OCI-LY1 (cell line): ENCODE measurements at regions not wholly inside any gene's neighbourhood (a gene's known extent, or its start where the extent isn't known, plus 50 kb on each side); places are given as distances from the start of the nearest gene placed in this dataset.

Experiments
- H2AFZ ChIP-seq: fragments of 200-600 bp; sonication (generic), shearing (Covaris generic); 2 replicates; pipeline ENCODE4 v1.6.0; 2014; ENCODE audit warnings: antibody characterized with exemption, mild to moderate bottlenecking, low read length
- H3F3A ChIP-seq: fragments of 200-600 bp; sonication (generic), shearing (Covaris generic); 2 replicates; pipeline ENCODE4 v1.6.0; 2014; ENCODE audit warnings: mild to moderate bottlenecking, antibody characterized with exemption, low read length, moderate library complexity; ENCODE audit not compliant: insufficient read depth
- H3K27ac ChIP-seq: fragments of 200-600 bp; sonication (generic); 2 replicates; pipeline ENCODE4 v1.5.1; 2014; ENCODE audit warnings: low read length, mixed run types, mild to moderate bottlenecking, low read depth; ENCODE audit not compliant: poor library complexity, severe bottlenecking
- H3K27me3 ChIP-seq: fragments of 200-600 bp; sonication (generic); 2 replicates; pipeline ENCODE4 v1.6.0; 2014; ENCODE audit warnings: antibody characterized with exemption, mild to moderate bottlenecking, low read length, moderate library complexity; ENCODE audit not compliant: insufficient read depth
- H3K36me3 ChIP-seq: fragments of 200-600 bp; sonication (generic); 2 replicates; pipeline ENCODE4 v1.6.1; 2014; ENCODE audit warnings: mild to moderate bottlenecking, antibody characterized with exemption, low read length, moderate library complexity, mixed read lengths; ENCODE audit not compliant: insufficient read depth
- H3K4me1 ChIP-seq: fragments of 200-600 bp; sonication (generic); 2 replicates; pipeline ENCODE4 v1.5.1; 2014; ENCODE audit warnings: mild to moderate bottlenecking, low read length, moderate library complexity; ENCODE audit not compliant: insufficient read depth, severe bottlenecking
- H3K4me2 ChIP-seq: fragments of 200-600 bp; sonication (generic), shearing (Covaris generic); 2 replicates; pipeline ENCODE4 v1.6.1; 2014; ENCODE audit warnings: low read length
- H3K4me3 ChIP-seq: fragments of 200-600 bp; sonication (generic); 2 replicates; pipeline ENCODE4 v1.5.1; 2014; ENCODE audit warnings: low read length, low read depth, mild to moderate bottlenecking, mixed read lengths; ENCODE audit not compliant: poor library complexity, severe bottlenecking
- H3K79me2 ChIP-seq: fragments of 200-600 bp; shearing (Covaris generic); 2 replicates; pipeline ENCODE4 v1.6.1; 2016; ENCODE audit warnings: mixed run types, low read length, mixed read lengths; ENCODE audit not compliant: insufficient read depth
- H3K9ac ChIP-seq: fragments of 200-600 bp; sonication (generic), shearing (Covaris generic); 2 replicates; pipeline ENCODE4 v1.6.1; 2014; ENCODE audit warnings: mild to moderate bottlenecking, low read length, mixed read lengths
- H3K9me2 ChIP-seq: fragments of 200-600 bp; sonication (generic), shearing (Covaris generic); 2 replicates; pipeline ENCODE4 v1.6.1; 2014; ENCODE audit warnings: low read depth, mild to moderate bottlenecking, low read length, mixed read lengths
- H3K9me3 ChIP-seq: fragments of 200-600 bp; shearing (Covaris generic); 2 replicates; pipeline ENCODE4 v1.6.1; 2014; ENCODE audit warnings: low read length, mixed read lengths
- H4K20me1 ChIP-seq: fragments of 200-600 bp; sonication (generic), shearing (Covaris generic); 2 replicates; pipeline ENCODE4 v1.6.0; 2016; ENCODE audit warnings: mild to moderate bottlenecking, low read length; ENCODE audit not compliant: insufficient read depth
- EZH2 ChIP-seq: fragments of 200-600 bp; sonication (generic), shearing (Covaris generic); IDR thresholded peaks from 2 replicates; pipeline ENCODE4 v1.8.0; 2017; ENCODE audit warnings: borderline replicate concordance, mixed run types, mild to moderate bottlenecking, antibody characterized with exemption, low read length, moderate library complexity, mixed read lengths
- TF ChIP-seq, protein P1 (sequence below): fragments of 200-600 bp; sonication (generic), shearing (Covaris generic); IDR thresholded peaks from 2 replicates; pipeline ENCODE4 v1.5.1; 2017; ENCODE audit warnings: mild to moderate bottlenecking, antibody characterized with exemption, low read length, moderate library complexity, mixed read lengths

DNA sequence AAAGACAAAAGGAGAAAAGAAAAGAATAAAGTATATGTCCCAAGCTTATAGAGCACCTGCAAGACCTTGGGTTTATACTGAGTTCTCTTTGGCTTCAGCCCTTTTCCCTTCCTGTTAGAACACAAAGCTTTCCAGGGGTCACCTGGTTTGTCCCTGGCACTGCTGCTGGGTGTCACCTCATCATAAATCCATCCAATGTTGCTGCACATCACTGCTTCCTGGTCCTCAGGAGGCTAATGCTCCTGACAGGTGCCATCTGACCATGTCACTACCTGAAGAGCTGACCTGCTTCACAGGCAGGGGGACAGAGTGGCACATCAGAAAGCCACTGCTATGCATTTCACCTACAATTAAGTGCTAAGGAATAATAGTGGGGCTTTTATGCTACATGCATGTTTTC, 164.6 kb upstream of the ELAC2 start:
- Histone ChIP-seq H3K9me3 (no peaks in the 10 kb centered on the region), H3K4me1 (no peaks in the 10 kb centered on the region), H3K36me3 (no peaks in the 10 kb centered on the region), H3K4me2 (no peak overlapping the region), H3K9me2 (no peaks in the 10 kb centered on the region), H3K9ac (no peak overlapping the region), H3K27ac (no peak overlapping the region), H3K79me2 (no peaks in the 10 kb centered on the region), H4K20me1 (no peaks in the 10 kb centered on the region), H3K27me3 (no peaks in the 10 kb centered on the region), H3K4me3 (no peak overlapping the region), H3F3A (no peaks in the 10 kb centered on the region), H2AFZ (no peak overlapping the region)
- TF ChIP-seq, protein P1, sequence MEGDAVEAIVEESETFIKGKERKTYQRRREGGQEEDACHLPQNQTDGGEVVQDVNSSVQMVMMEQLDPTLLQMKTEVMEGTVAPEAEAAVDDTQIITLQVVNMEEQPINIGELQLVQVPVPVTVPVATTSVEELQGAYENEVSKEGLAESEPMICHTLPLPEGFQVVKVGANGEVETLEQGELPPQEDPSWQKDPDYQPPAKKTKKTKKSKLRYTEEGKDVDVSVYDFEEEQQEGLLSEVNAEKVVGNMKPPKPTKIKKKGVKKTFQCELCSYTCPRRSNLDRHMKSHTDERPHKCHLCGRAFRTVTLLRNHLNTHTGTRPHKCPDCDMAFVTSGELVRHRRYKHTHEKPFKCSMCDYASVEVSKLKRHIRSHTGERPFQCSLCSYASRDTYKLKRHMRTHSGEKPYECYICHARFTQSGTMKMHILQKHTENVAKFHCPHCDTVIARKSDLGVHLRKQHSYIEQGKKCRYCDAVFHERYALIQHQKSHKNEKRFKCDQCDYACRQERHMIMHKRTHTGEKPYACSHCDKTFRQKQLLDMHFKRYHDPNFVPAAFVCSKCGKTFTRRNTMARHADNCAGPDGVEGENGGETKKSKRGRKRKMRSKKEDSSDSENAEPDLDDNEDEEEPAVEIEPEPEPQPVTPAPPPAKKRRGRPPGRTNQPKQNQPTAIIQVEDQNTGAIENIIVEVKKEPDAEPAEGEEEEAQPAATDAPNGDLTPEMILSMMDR: no peak
- TF ChIP-seq EZH2: no peak

DNA sequence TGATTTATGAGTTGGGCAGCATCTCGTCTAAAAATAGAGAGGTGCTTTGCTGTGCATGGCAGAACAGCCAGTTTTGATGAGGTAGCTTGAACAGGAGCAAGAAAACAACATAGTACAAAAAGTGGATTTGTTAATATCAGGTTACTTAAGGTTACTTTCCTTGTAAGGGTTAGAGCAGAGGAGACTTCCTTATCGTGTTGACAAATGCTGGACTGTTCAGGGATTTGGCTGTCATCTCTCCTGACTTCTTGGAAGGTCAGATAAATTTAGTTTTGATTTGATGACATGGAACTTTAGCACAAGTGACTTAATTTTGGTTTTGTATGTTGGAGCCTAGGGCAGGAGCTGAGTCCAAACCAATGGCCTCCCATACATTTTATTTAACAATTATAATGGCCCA, 163.9 kb upstream of the ELAC2 start:
- H3K9me3 ChIP-seq: no peaks in the 10 kb centered on the region
- no peak overlapping the region for H3K9ac ChIP-seq
- no peak for TF ChIP-seq EZH2
- TF ChIP-seq, protein P1: no peak
- H3K36me3 ChIP-seq: no peaks in the 10 kb centered on the region
- no peaks in the 10 kb centered on the region for H3F3A ChIP-seq
- H2AFZ ChIP-seq: no peak overlapping the region
- H3K27ac ChIP-seq: no peak overlapping the region
- H4K20me1 ChIP-seq: no peaks in the 10 kb centered on the region
- H3K4me1 ChIP-seq: no peaks in the 10 kb centered on the region
- H3K9me2 ChIP-seq: no peaks in the 10 kb centered on the region
- no peak overlapping the region for H3K4me3 ChIP-seq
- no peak overlapping the region for H3K4me2 ChIP-seq
- no peaks in the 10 kb centered on the region for H3K79me2 ChIP-seq
- H3K27me3 ChIP-seq: no peaks in the 10 kb centered on the region

DNA sequence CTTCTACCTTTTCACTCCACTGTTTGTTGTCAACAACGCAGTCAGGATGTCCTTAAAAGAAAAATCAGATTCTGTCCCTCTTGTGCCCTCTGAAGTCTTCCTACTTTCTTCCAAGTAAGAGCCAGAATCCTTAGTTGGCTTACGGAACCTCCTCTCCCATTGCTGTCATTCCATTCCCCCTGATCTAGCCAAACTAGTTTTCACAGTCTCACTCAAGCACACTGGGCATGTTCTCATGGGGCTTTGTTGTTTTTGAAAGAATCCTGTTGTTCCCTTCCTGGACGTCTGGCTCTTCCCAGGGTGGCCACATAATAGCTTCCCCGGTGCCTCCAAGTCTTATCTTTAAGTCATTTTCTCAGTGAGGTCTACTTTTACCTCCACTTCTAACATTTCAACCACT, 158.6 kb upstream of the ELAC2 start:
- Histone ChIP-seq H3K4me1 (no peaks in the 10 kb centered on the region), H3K9me2 (no peaks in the 10 kb centered on the region), H2AFZ (no peak overlapping the region), H3K4me3 (no peak overlapping the region), H3K36me3 (no peaks in the 10 kb centered on the region), H3K9me3 (no peaks in the 10 kb centered on the region), H3K9ac (no peak overlapping the region), H3K4me2 (no peak overlapping the region), H3K27me3 (no peaks in the 10 kb centered on the region), H4K20me1 (no peaks in the 10 kb centered on the region), H3K27ac (no peak overlapping the region), H3F3A (no peaks in the 10 kb centered on the region), H3K79me2 (no peaks in the 10 kb centered on the region)
- TF ChIP-seq, protein P1: no peak
- no peak for TF ChIP-seq EZH2
